ENCODE measurements at regions not wholly inside any gene's neighbourhood (a gene's known extent, or its start where the extent isn't known, plus 50 kb on each side); places are given as distances from the start of the nearest gene placed in this dataset.

- no peak overlapping the region for H3K4me3 ChIP-seq (ENCODE audit: low read length)
- TF ChIP-seq, protein P1, sequence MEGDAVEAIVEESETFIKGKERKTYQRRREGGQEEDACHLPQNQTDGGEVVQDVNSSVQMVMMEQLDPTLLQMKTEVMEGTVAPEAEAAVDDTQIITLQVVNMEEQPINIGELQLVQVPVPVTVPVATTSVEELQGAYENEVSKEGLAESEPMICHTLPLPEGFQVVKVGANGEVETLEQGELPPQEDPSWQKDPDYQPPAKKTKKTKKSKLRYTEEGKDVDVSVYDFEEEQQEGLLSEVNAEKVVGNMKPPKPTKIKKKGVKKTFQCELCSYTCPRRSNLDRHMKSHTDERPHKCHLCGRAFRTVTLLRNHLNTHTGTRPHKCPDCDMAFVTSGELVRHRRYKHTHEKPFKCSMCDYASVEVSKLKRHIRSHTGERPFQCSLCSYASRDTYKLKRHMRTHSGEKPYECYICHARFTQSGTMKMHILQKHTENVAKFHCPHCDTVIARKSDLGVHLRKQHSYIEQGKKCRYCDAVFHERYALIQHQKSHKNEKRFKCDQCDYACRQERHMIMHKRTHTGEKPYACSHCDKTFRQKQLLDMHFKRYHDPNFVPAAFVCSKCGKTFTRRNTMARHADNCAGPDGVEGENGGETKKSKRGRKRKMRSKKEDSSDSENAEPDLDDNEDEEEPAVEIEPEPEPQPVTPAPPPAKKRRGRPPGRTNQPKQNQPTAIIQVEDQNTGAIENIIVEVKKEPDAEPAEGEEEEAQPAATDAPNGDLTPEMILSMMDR (conservative IDR thresholded peaks at IDR 0.05; ENCODE audit: low read depth, low read length): no peak
- DNase-seq (ENCODE audit: low read depth): no peak
Measured at GRCh38 chr3:160103397-160103796, 114.8 kb downstream of the IL12A start.

GRCh38 chr3:160105907-160106584, 117.4 kb downstream of the IL12A start:
- TF ChIP-seq, protein P1 (conservative IDR thresholded peaks at IDR 0.05; ENCODE audit: low read depth, low read length): no peak
- DNase-seq (ENCODE audit: low read depth): no peak
- H3K4me3 ChIP-seq (ENCODE audit: low read length): no peak overlapping the region

- no peak for DNase-seq (ENCODE audit: low read depth)
Measured at GRCh38 chr3:160106905-160107861, 118.0 kb upstream of the C3orf80 start.

GRCh38 chr3:160108362-160108761, 116.9 kb upstream of the C3orf80 start:
- TF ChIP-seq, protein P1 (conservative IDR thresholded peaks at IDR 0.05; ENCODE audit: low read depth, low read length): no peak
- no peak for DNase-seq (ENCODE audit: low read depth)
- H3K4me3 ChIP-seq (ENCODE audit: low read length): no peak overlapping the region

More at GRCh38 chr3:160106905-160107861, 118.0 kb upstream of the C3orf80 start:
- TF ChIP-seq, protein P1 (conservative IDR thresholded peaks at IDR 0.05; ENCODE audit: low read depth, low read length): no peak
- no peak overlapping the region for H3K4me3 ChIP-seq (ENCODE audit: low read length)

DNA sequence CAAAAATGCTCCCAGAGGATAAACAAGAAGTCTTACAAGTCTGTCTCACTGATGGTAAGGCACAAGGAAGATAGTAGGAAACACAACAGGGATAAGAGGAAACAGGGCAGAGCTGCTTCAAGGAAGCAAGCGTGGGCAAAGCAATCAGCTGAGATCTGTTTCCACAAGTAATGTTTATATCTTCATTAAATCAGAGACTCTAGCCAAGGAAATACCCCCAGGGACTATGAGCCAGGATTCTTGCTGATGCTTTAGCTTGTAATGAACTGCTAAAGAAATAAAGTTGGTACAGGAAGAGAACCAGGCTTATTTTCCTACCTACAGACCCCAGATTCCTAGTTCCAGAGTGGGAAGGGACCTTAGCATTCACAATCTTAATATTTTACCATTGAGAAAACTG, 112.7 kb upstream of the C3orf80 start:
- TF ChIP-seq, protein P1 (conservative IDR thresholded peaks at IDR 0.05; ENCODE audit: low read depth, low read length): no peak
- no peak overlapping the region for H3K4me3 ChIP-seq (ENCODE audit: low read length)
- no peak for DNase-seq (ENCODE audit: low read depth)

GRCh38 chr3:160112996-160113395, 112.2 kb upstream of the C3orf80 start:
- TF ChIP-seq, protein P1 (conservative IDR thresholded peaks at IDR 0.05; ENCODE audit: low read depth, low read length): no peak

More at GRCh38 chr3:160112996-160113395, 112.2 kb upstream of the C3orf80 start:
- no peak for DNase-seq (ENCODE audit: low read depth)
- H3K4me3 ChIP-seq (ENCODE audit: low read length): no peak overlapping the region
